Epithelial cell of proximal tubule (primary cell): ENCODE measurements at regions not wholly inside any gene's neighbourhood (a gene's known extent, or its start where the extent isn't known, plus 50 kb on each side); places are given as distances from the start of the nearest gene placed in this dataset.

ENCODE experiments used
- DNase-seq: peaks from one replicate; pipeline ENCODE4 v3.0.0-alpha.2; 2011; ENCODE audit warnings: low read depth
- H3K4me3 ChIP-seq: 2 replicates; pipeline ENCODE4 v1.5.1; 2011; ENCODE audit warnings: low read depth, mild to moderate bottlenecking, low read length
- TF ChIP-seq, protein P1 (sequence below): conservative IDR thresholded peaks from 2 replicates; pipeline ENCODE4 v1.5.1; 2012; ENCODE audit warnings: low read depth, mild to moderate bottlenecking, low read length

DNA sequence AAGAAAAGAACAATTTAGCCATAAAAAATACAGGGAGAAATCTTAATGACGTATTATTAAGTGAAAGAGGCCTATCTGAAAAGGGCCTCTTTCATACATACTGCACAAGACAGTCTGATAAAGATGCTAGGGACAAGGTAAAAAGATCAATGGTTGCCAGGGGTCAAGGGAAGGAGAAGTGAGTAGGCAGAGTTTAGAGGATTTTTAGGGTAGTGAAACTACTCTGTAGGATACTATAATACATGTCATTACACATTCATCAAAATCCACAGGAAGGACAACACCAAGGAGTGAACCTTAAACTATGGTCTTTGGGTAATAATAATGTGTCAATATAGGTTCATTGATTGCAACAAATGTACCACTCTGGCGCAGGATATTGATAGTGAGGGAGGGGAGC lies 289.3 kb downstream of the FSIP2 start:
- TF ChIP-seq, protein P1, sequence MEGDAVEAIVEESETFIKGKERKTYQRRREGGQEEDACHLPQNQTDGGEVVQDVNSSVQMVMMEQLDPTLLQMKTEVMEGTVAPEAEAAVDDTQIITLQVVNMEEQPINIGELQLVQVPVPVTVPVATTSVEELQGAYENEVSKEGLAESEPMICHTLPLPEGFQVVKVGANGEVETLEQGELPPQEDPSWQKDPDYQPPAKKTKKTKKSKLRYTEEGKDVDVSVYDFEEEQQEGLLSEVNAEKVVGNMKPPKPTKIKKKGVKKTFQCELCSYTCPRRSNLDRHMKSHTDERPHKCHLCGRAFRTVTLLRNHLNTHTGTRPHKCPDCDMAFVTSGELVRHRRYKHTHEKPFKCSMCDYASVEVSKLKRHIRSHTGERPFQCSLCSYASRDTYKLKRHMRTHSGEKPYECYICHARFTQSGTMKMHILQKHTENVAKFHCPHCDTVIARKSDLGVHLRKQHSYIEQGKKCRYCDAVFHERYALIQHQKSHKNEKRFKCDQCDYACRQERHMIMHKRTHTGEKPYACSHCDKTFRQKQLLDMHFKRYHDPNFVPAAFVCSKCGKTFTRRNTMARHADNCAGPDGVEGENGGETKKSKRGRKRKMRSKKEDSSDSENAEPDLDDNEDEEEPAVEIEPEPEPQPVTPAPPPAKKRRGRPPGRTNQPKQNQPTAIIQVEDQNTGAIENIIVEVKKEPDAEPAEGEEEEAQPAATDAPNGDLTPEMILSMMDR: no peak
- DNase-seq: no peak
- H3K4me3 ChIP-seq: no peak overlapping the region

DNA sequence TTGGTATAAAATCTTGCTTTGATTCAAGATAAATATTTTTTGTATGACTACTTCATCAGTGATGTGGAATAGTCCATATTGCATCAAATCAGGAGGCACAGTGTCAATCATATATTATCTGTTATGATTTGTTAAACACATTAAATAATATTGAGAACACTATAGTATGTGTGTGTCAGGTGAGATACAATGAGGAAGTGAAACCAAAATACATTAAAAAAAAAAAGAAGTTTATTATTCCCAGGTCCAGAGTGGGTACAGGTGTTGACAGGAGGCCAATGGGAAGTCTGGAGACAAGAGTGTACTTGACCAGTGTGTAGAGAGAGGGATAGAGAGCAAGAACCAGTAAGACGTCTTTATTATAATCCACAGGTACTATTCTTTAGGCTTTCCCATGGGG lies 292.6 kb downstream of the FSIP2 start:
- TF ChIP-seq, protein P1: no peak
- H3K4me3 ChIP-seq: no peak overlapping the region
- DNase-seq: no peak

DNA sequence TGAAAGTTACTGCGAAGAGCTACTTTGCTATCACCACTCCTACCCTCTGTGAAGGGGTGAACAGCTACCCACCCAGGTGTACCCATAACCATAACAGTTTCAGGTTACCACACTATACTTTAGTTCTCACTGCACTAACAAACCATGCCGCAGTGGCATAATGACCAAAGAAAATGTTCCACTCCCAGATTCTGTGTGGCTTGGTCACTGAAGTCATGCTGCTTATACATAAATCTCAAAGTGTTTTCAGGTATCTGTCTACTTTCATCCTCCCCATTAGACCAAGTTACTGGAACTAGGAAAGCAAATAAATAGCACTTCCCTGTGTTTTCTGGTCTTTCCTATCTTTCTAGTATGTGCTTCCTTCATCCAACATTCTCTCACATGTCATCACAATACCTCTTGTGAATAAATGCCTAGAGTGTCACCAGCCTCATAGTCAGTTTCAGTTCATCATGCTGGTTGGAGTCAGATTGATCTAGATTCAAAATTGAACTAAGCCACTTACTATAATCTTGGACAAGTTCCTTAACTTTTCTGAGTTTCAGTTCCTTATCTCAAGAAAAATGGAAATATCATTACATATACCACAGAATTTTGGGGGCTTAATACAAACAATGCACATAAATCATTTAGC lies 293.6 kb downstream of the FSIP2 start:
- TF ChIP-seq, protein P1: no peak
- no peak for DNase-seq
- H3K4me3 ChIP-seq: no peak overlapping the region

DNA sequence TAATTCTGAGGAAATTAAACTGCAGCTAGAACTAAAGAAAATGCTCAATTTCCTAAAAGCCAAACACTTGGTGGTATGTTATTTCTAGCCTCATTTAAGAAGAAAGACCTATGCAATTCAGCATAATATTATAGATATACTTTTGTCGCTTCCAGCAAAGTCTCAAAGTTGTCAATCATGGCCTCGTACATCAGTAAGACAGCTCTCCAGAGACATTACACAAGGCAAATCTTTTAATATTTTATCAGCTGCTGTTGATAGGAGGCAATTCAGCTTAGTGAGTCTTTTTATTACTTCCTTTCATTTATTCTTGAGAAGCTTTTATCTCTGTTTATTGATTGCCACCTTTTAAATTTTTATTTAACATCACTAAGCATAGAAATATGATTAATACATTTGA lies 294.3 kb downstream of the FSIP2 start:
- TF ChIP-seq, protein P1: no peak
- no peak for DNase-seq
- H3K4me3 ChIP-seq: no peak overlapping the region

DNA sequence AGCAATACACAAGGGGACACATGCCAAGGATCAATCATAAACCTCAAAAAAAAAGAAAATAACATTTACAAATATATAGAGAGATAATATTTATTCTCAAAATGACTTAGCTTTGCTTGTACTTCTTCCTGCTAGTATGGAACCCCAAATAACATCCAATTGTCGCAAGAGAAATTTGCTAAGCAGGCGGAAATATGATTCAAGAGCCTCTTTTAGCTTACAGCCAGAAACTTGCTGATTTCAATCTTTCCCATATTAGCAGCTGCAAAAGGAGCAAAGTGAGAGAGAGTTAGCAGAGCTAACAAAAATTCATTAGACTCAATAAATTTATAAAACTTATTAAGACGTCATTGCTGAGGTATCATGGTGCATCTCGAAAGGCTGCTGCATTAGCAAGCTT lies 294.9 kb downstream of the FSIP2 start:
- no peak overlapping the region for H3K4me3 ChIP-seq
- no peak for DNase-seq
- TF ChIP-seq, protein P1: no peak

DNA sequence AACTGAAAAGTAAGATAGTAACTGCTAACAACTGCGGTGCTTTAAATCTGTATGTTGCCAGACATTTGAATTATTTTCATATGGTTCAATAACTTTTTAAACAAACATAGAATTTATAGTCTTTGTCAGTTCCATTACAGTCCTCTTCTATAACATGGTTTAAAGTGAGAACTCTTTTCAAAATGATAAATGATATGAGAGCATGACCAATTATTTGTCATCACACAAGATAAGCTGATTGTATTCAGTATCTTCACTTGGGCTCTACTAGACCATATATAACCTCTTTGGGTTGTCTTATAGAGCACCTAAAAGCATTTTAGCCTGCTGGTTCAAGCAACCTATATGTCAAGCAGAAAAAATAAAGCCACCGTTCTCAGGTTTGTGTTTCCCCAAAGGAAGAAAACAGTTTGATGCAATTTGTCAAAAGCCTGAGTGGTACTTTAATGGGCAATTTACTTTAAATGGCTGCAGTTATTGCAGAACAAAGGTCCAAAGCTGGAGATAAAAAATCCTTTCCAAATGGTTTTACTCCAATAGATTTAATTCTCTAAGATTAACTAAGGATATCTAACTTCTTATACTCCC lies 298.4 kb downstream of the FSIP2 start:
- DNase-seq: no peak
- TF ChIP-seq, protein P1: no peak
- H3K4me3 ChIP-seq: no peak overlapping the region
